T-helper 2 cell (primary cell): ENCODE measurements at regions not wholly inside any gene's neighbourhood (a gene's known extent, or its start where the extent isn't known, plus 50 kb on each side); places are given as distances from the start of the nearest gene placed in this dataset.
"Not testable (repeated sequence)": the region's sequence is repeated elsewhere in the genome, so short reads cannot be mapped to it uniquely, and the experiment has no call there.

ENCODE experiments used
- DNase-seq, 5 experiments: peaks; one replicate each; pipeline versions ENCODE4 v3.0.0 to v3.0.0-alpha.2; 2012 to 2022

- DNase-seq, result no peak
Measured at GRCh38 chr13:79972066-79972569, 368.8 kb downstream of the SPRY2 start.

GRCh38 chr13:79966493-79966895 lies 374.4 kb downstream of the SPRY2 start:
- no peak for DNase-seq

GRCh38 chr13:79966059-79966458 lies 374.9 kb downstream of the SPRY2 start:
- DNase-seq, result no peak

- DNase-seq, result no peak
Measured at GRCh38 chr13:79946556-79946955, 394.4 kb downstream of the SPRY2 start.

- no peak for DNase-seq
Measured at GRCh38 chr13:79943346-79944023, 397.4 kb downstream of the SPRY2 start.

GRCh38 chr13:79941752-79942151 lies 399.2 kb downstream of the SPRY2 start:
- no peak for DNase-seq

- DNase-seq, result no peak
Measured at GRCh38 chr13:79939689-79940088, 401.2 kb downstream of the SPRY2 start.

GRCh38 chr13:79937771-79938216 lies 403.1 kb downstream of the SPRY2 start:
- DNase-seq, result no peak

GRCh38 chr13:79937311-79937710 lies 403.6 kb downstream of the SPRY2 start:
- DNase-seq, result no peak

- DNase-seq, result no peak
Measured at GRCh38 chr13:79936368-79937136, 404.4 kb downstream of the SPRY2 start.

- DNase-seq, result no peak
Measured at GRCh38 chr13:79935121-79935520, 405.8 kb downstream of the SPRY2 start.

GRCh38 chr13:79933389-79933788 lies 407.5 kb downstream of the SPRY2 start:
- DNase-seq, result no peak

- no peak for DNase-seq
Measured at GRCh38 chr13:79932556-79932955, 408.4 kb downstream of the SPRY2 start.

- DNase-seq, result not testable (repeated sequence)
Measured at GRCh38 chr13:79923973-79924556, 416.9 kb downstream of the SPRY2 start.

- no peak for DNase-seq
Measured at GRCh38 chr13:79919091-79919490, 421.8 kb downstream of the SPRY2 start.

GRCh38 chr13:79918620-79919019 lies 422.3 kb downstream of the SPRY2 start:
- no peak for DNase-seq

GRCh38 chr13:79917628-79918027 lies 423.3 kb downstream of the SPRY2 start:
- DNase-seq, result no peak

- DNase-seq, result no peak
Measured at GRCh38 chr13:79915114-79915811, 425.7 kb downstream of the SPRY2 start.

- no peak for DNase-seq
Measured at GRCh38 chr13:79913141-79913827, 427.6 kb downstream of the SPRY2 start.

GRCh38 chr13:79912403-79912802 lies 428.5 kb downstream of the SPRY2 start:
- DNase-seq, result no peak

GRCh38 chr13:79910875-79911540 lies 429.9 kb downstream of the SPRY2 start:
- DNase-seq, result no peak

GRCh38 chr13:79909644-79910043 lies 428.7 kb downstream of the NDFIP2 start:
- no peak for DNase-seq
